Panc1 (cell line): ENCODE measurements at regions not wholly inside any gene's neighbourhood (a gene's known extent, or its start where the extent isn't known, plus 50 kb on each side); places are given as distances from the start of the nearest gene placed in this dataset.

ENCODE experiments used
- CTCF ChIP-seq: fragments of 450-650 bp; IDR thresholded peaks from 2 replicates; pipeline ENCODE4 v1.5.1; 2017; ENCODE audit warnings: mild to moderate bottlenecking
- POLR2AphosphoS5 ChIP-seq: IDR thresholded peaks from 2 replicates; pipeline ENCODE4 v1.6.1; 2012; ENCODE audit warnings: mild to moderate bottlenecking, low read depth, low read length, moderate library complexity
- TF ChIP-seq, protein P1 (sequence below), 2 experiments: IDR thresholded peaks; 2 replicates each; pipeline ENCODE4 v1.6.1; 2011 to 2012; ENCODE audit warnings: low read depth in 2 of 2, control low read depth in 1 of 2, low read length in 1 of 2, mild to moderate bottlenecking in 1 of 2, moderate library complexity in 1 of 2; ENCODE audit not compliant: insufficient read depth in 1 of 2

- TF ChIP-seq CTCF (no peak), POLR2AphosphoS5 (no peak)
- TF ChIP-seq, protein P1, sequence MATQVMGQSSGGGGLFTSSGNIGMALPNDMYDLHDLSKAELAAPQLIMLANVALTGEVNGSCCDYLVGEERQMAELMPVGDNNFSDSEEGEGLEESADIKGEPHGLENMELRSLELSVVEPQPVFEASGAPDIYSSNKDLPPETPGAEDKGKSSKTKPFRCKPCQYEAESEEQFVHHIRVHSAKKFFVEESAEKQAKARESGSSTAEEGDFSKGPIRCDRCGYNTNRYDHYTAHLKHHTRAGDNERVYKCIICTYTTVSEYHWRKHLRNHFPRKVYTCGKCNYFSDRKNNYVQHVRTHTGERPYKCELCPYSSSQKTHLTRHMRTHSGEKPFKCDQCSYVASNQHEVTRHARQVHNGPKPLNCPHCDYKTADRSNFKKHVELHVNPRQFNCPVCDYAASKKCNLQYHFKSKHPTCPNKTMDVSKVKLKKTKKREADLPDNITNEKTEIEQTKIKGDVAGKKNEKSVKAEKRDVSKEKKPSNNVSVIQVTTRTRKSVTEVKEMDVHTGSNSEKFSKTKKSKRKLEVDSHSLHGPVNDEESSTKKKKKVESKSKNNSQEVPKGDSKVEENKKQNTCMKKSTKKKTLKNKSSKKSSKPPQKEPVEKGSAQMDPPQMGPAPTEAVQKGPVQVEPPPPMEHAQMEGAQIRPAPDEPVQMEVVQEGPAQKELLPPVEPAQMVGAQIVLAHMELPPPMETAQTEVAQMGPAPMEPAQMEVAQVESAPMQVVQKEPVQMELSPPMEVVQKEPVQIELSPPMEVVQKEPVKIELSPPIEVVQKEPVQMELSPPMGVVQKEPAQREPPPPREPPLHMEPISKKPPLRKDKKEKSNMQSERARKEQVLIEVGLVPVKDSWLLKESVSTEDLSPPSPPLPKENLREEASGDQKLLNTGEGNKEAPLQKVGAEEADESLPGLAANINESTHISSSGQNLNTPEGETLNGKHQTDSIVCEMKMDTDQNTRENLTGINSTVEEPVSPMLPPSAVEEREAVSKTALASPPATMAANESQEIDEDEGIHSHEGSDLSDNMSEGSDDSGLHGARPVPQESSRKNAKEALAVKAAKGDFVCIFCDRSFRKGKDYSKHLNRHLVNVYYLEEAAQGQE (IDR thresholded peaks at IDR 0.05; ENCODE audit: insufficient read depth in 1 of 2, low read depth in 2 of 2, low read length in 1 of 2), result no peak
Observed at GRCh38 chr14:55850825-55851241, 267.4 kb upstream of the PELI2 start.
